Neuronal stem cell (in vitro differentiated cells): ENCODE measurements at regions not wholly inside any gene's neighbourhood (a gene's known extent, or its start where the extent isn't known, plus 50 kb on each side); places are given as distances from the start of the nearest gene placed in this dataset.

ENCODE experiments used
- DNase-seq: peaks from one replicate; pipeline ENCODE4 v3.0.0-alpha.2; 2013; ENCODE audit warnings: low spot score
- H2AFZ ChIP-seq: one replicate; pipeline ENCODE4 v1.6.1; 2013; ENCODE audit warnings: mild to moderate bottlenecking, low read length, inconsistent platforms
- H2AK5ac ChIP-seq: 2 replicates; pipeline ENCODE4 v1.6.1; 2013; ENCODE audit warnings: low read depth, mild to moderate bottlenecking, inconsistent platforms, low read length, moderate library complexity, mixed read lengths
- H2BK120ac ChIP-seq: 2 replicates; pipeline ENCODE4 v1.6.1; 2013; ENCODE audit warnings: low read depth, mild to moderate bottlenecking, inconsistent platforms, low read length, moderate library complexity, mixed read lengths
- H2BK12ac ChIP-seq: one replicate; pipeline ENCODE4 v1.6.1; 2013; ENCODE audit warnings: low read length, inconsistent platforms
- H2BK15ac ChIP-seq: 2 replicates; pipeline ENCODE4 v1.6.1; 2013; ENCODE audit warnings: mild to moderate bottlenecking, low read length, inconsistent platforms, mixed read lengths
- H2BK5ac ChIP-seq: one replicate; pipeline ENCODE4 v1.6.1; 2013; ENCODE audit warnings: inconsistent platforms, mild to moderate bottlenecking, low read length, moderate library complexity
- H3K14ac ChIP-seq: one replicate; pipeline ENCODE4 v1.6.1; 2013; ENCODE audit warnings: low read length, inconsistent platforms
- H3K18ac ChIP-seq: 2 replicates; pipeline ENCODE4 v1.6.1; 2013; ENCODE audit warnings: low read length, inconsistent platforms
- H3K23ac ChIP-seq: 2 replicates; pipeline ENCODE4 v1.6.1; 2013; ENCODE audit warnings: low read depth, mild to moderate bottlenecking, mixed read lengths, low read length, inconsistent platforms; ENCODE audit not compliant: poor library complexity
- H3K27ac ChIP-seq: replicated peaks from 3 replicates; pipeline ENCODE4 v1.5.1; 2013; ENCODE audit warnings: low read length, inconsistent platforms
- H3K27me3 ChIP-seq, 3 experiments: 2 replicates each; pipeline ENCODE4 v1.6.1; 2013; ENCODE audit warnings: low read length in 3 of 3, mild to moderate bottlenecking in 2 of 3, inconsistent platforms in 1 of 3, low read depth in 1 of 3, mixed read lengths in 1 of 3, moderate library complexity in 1 of 3; ENCODE audit not compliant: control insufficient read depth in 3 of 3, insufficient read depth in 3 of 3
- H3K36me3 ChIP-seq, 2 donors: replicated peaks in 1 of 2; 2 replicates each; pipeline ENCODE4 v1.6.1; 2013; ENCODE audit warnings: low read length in 2 of 2; ENCODE audit not compliant: control insufficient read depth in 2 of 2, insufficient read depth in 2 of 2
- H3K4ac ChIP-seq: 2 replicates; pipeline ENCODE4 v1.6.1; 2013; ENCODE audit warnings: inconsistent platforms, mild to moderate bottlenecking, low read length, moderate library complexity
- H3K4me1 ChIP-seq, 2 donors: 1 replicate in 1 of 2; 2 replicates in 1 of 2; pipeline ENCODE4 v1.6.1; 2013; ENCODE audit warnings: low read length in 2 of 2, low read depth in 1 of 2; ENCODE audit not compliant: control insufficient read depth in 2 of 2, insufficient read depth in 1 of 2
- H3K4me2 ChIP-seq: one replicate; pipeline ENCODE4 v1.6.1; 2013; ENCODE audit warnings: mild to moderate bottlenecking, low read length, inconsistent platforms; ENCODE audit not compliant: insufficient read depth, poor library complexity, severe bottlenecking
- H3K4me3 ChIP-seq, 2 donors: 2 replicates each; pipeline ENCODE4 v1.5.1; 2013; ENCODE audit warnings: low read length in 2 of 2, mild to moderate bottlenecking in 2 of 2, inconsistent platforms in 1 of 2, moderate library complexity in 1 of 2
- H3K79me1 ChIP-seq: one replicate; pipeline ENCODE4 v1.6.1; 2013; ENCODE audit warnings: low read depth, mild to moderate bottlenecking, inconsistent platforms, low read length, moderate library complexity
- H3K9ac ChIP-seq: one replicate; pipeline ENCODE4 v1.6.1; 2013; ENCODE audit warnings: mild to moderate bottlenecking, low read depth, low read length, inconsistent platforms; ENCODE audit not compliant: poor library complexity
- H3K9me3 ChIP-seq, 2 donors: replicated peaks in 1 of 2; 2 replicates each; pipeline versions ENCODE3 to v1.6.1; 2013; ENCODE audit warnings: low read length in 2 of 2, mild to moderate bottlenecking in 2 of 2, inconsistent platforms in 1 of 2, low read depth in 1 of 2, mixed read lengths in 1 of 2, moderate library complexity in 1 of 2; ENCODE audit not compliant: control insufficient read depth in 2 of 2, insufficient read depth in 1 of 2
- H4K8ac ChIP-seq: one replicate; pipeline ENCODE4 v1.6.1; 2013; ENCODE audit warnings: low read depth, mild to moderate bottlenecking, inconsistent platforms, low read length, moderate library complexity
- H4K91ac ChIP-seq: one replicate; pipeline ENCODE4 v1.6.1; 2013; ENCODE audit warnings: low read length, low read depth, mild to moderate bottlenecking, inconsistent platforms; ENCODE audit not compliant: poor library complexity
- WGBS, 2 donors: extraction: QIAGEN DNeasy Blood & Tissue Kit; methylation state at CpG; one replicate each; pipeline ENCODE4 v1.1.7; 2013; ENCODE audit warnings: missing lambda C conversion rate in 2 of 2, mixed read lengths in 1 of 2; ENCODE audit not compliant: insufficient read length in 2 of 2, insufficient replicate concordance in 1 of 2; ENCODE audit errors: extremely low coverage in 2 of 2; 5-methylcytosine and 5-hydroxymethylcytosine counted together

DNA sequence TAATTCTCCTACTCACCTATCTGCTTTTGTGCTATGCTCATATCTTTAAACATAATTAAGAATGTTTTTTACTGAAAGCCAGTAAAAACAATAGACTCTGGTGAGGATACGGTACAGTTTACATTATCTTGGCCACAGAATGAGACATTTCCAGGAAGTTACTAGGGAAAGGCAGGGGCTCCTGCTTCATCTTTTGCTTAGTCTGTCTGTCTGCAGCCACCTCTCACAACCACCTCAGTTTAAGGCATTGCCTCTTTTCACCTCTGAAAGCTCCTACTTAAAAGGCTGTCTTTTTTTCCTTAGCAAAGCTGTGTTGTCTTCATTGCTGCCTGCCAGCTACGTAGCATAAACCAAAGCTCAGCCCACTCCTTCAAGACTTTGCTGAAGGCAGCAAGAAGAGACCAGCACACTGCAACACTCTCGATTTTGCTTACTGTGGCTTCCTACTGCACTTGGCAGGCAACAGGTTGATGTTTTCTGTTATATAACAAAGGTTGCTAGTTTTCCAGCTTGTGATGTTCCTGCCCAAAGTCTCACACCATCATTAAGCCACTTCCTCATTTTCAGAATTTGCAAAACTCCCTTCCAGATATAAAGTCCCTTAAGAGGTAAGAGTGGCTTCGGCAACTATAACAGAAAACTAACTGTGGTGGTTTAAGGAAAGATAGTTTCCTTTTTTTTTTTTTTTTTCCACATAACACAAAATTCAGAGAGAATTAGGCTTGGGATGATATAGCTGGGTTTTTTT, 432.9 kb downstream of the GRXCR1 start:
- no peak overlapping the region for H3K4me3 ChIP-seq
- H3K4me2 ChIP-seq, result no peak overlapping the region
- no peak overlapping the region for H2AK5ac ChIP-seq
- H3K23ac ChIP-seq, result no peak overlapping the region
- no peaks in the 10 kb centered on the region for H3K27me3 ChIP-seq
- no CpG with 5 or more reads among the region's 4 CpGs for WGBS, 2 donors
- H3K79me1 ChIP-seq, result no peaks in the 10 kb centered on the region
- no peak overlapping the region for H3K27ac ChIP-seq
- no peak overlapping the region for H2BK5ac ChIP-seq
- no peak overlapping the region for H2BK12ac ChIP-seq
- H3K9ac ChIP-seq, result no peak overlapping the region
- H2BK15ac ChIP-seq, result no peak overlapping the region
- H2AFZ ChIP-seq, result no peak overlapping the region
- H3K4me1 ChIP-seq, result no peaks in the 10 kb centered on the region
- no peak overlapping the region for H3K14ac ChIP-seq
- DNase-seq, result no peak
- no peaks in the 10 kb centered on the region for H3K36me3 ChIP-seq
- no peak overlapping the region for H2BK120ac ChIP-seq
- no peak overlapping the region for H4K91ac ChIP-seq
- H3K4ac ChIP-seq, result no peak overlapping the region
- H3K9me3 ChIP-seq, result no peaks in the 10 kb centered on the region
- H3K18ac ChIP-seq, result no peak overlapping the region
- no peak overlapping the region for H4K8ac ChIP-seq

DNA sequence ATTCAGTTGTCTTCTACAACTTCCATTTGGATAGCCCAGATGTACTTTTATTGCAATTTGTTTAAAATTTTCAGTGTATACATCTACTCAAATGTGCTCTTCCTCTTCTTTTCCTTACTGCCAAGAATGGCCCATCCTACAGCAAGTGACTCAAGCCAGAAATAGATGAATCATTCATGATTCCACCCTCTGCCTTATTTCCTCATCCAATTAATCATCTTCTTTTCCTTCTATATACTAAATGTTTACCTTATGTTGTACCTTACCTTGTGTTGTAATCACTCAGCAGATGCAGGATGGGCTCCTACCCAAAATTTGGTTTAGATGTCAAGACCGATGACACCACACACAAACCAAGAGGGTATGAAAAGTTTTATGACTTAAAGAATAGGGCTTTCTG, 437.8 kb downstream of the GRXCR1 start:
- Histone ChIP-seq H3K36me3 (no peaks in the 10 kb centered on the region), H4K91ac (no peak overlapping the region), H3K4me2 (no peak overlapping the region), H3K27me3 (no peaks in the 10 kb centered on the region), H3K14ac (no peak overlapping the region), H3K4me1 (no peaks in the 10 kb centered on the region), H2BK120ac (no peak overlapping the region), H3K4me3 (no peak overlapping the region), H2AFZ (no peak overlapping the region), H3K9ac (no peak overlapping the region), H3K9me3 (no peaks in the 10 kb centered on the region), H3K23ac (no peak overlapping the region), H2BK5ac (no peak overlapping the region), H2BK12ac (no peak overlapping the region), H3K27ac (no peak overlapping the region), H3K79me1 (no peaks in the 10 kb centered on the region), H3K18ac (no peak overlapping the region), H4K8ac (no peak overlapping the region), H2AK5ac (no peak overlapping the region), H3K4ac (no peak overlapping the region), H2BK15ac (no peak overlapping the region)
- no CpG with 5 or more reads among the region's 1 CpG for WGBS, 2 donors
- DNase-seq, result no peak

DNA sequence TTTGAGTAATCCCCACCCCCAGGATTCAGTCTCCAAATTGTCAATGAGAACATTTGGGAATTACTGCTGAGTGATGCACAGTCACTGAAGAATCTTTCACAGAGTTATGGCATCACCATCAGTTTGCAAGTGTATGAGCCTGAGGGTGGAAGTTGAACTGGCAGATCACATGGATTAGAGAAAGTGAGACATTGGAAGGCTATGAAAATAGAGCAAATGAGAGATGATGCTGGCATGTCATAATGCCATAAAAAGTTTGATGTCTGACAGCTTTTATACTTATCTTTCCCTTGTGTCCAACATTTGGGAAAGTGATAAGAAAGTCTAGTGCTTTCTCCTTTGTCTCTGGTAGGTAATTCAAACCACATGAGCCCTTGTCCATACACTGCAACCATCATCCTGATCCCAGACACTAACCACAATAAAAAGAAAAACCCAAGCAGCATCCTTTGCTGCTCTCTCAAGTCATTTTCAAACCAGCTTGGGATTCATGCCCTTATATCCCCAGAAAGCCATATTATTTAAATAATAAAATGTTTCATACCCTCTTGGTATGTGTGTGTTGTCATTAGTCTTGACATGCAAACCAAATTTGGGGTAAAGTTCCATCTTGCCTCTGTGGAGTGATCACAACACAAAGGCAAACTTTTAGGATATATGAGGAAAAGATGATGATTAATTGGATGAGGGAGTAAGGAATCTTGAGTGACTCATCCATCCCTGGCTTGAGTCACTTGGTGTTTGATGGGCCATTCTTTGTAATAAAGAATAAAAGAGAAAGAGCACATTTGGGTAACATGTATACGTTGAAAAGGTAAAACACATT, 438.9 kb downstream of the GRXCR1 start:
- H4K8ac ChIP-seq, result no peak overlapping the region
- no peak overlapping the region for H2BK15ac ChIP-seq
- H3K4ac ChIP-seq, result no peak overlapping the region
- DNase-seq, result no peak
- no peak overlapping the region for H2AFZ ChIP-seq
- H3K36me3 ChIP-seq, result no peaks in the 10 kb centered on the region
- no peak overlapping the region for H3K23ac ChIP-seq
- H2BK12ac ChIP-seq, result no peak overlapping the region
- H3K4me2 ChIP-seq, result no peak overlapping the region
- no peak overlapping the region for H3K18ac ChIP-seq
- H2AK5ac ChIP-seq, result no peak overlapping the region
- H3K4me3 ChIP-seq, result no peak overlapping the region
- H3K27me3 ChIP-seq, result no peaks in the 10 kb centered on the region
- H2BK120ac ChIP-seq, result no peak overlapping the region
- no peak overlapping the region for H4K91ac ChIP-seq
- H3K4me1 ChIP-seq, result no peaks in the 10 kb centered on the region
- no peaks in the 10 kb centered on the region for H3K79me1 ChIP-seq
- WGBS, 2 donors, result no CpG with 5 or more reads among the region's 1 CpG
- no peak overlapping the region for H3K27ac ChIP-seq
- H3K9ac ChIP-seq, result no peak overlapping the region
- H3K9me3 ChIP-seq, result no peaks in the 10 kb centered on the region
- no peak overlapping the region for H2BK5ac ChIP-seq
- H3K14ac ChIP-seq, result no peak overlapping the region

DNA sequence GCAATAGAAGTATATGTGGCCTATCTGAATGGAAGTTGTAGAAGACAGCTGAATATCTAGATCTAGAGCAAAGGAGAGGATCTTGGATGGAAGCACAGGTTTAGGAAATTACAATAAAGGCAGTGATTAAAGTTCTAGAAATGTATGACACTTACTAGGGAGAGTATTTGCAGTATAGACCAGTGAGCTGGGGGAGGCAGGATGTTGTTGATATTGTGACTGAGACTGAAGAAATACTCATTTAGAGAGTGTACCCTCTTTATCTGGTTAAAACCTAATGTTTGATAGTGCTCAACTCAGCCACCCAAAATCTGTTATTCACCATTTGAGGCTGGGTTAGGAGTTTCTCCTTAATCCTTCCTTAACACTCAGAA, 439.5 kb downstream of the GRXCR1 start:
- H3K27ac ChIP-seq, result no peak overlapping the region
- H2BK15ac ChIP-seq, result no peak overlapping the region
- no peak overlapping the region for H2AK5ac ChIP-seq
- no peaks in the 10 kb centered on the region for H3K27me3 ChIP-seq
- no peak overlapping the region for H3K4me3 ChIP-seq
- no peak overlapping the region for H2AFZ ChIP-seq
- H3K18ac ChIP-seq, result no peak overlapping the region
- no peaks in the 10 kb centered on the region for H3K79me1 ChIP-seq
- H4K91ac ChIP-seq, result no peak overlapping the region
- no peak overlapping the region for H2BK12ac ChIP-seq
- no peak overlapping the region for H2BK5ac ChIP-seq
- no peaks in the 10 kb centered on the region for H3K9me3 ChIP-seq
- no peak overlapping the region for H3K4ac ChIP-seq
- no peaks in the 10 kb centered on the region for H3K36me3 ChIP-seq
- no peak overlapping the region for H3K23ac ChIP-seq
- no peak for DNase-seq
- H3K4me1 ChIP-seq, result no peaks in the 10 kb centered on the region
- no peak overlapping the region for H3K4me2 ChIP-seq
- no peak overlapping the region for H4K8ac ChIP-seq
- no peak overlapping the region for H3K9ac ChIP-seq
- no peak overlapping the region for H2BK120ac ChIP-seq
- H3K14ac ChIP-seq, result no peak overlapping the region
